RWPE2 (cell line): ENCODE measurements at regions not wholly inside any gene's neighbourhood (a gene's known extent, or its start where the extent isn't known, plus 50 kb on each side); places are given as distances from the start of the nearest gene placed in this dataset.
"Not testable (repeated sequence)": the region's sequence is repeated elsewhere in the genome, so short reads cannot be mapped to it uniquely, and the experiment has no call there.

Experiments used
- ATAC-seq: fragments of 200-7000 bp; cut with Tn5 transposase; 3 replicates; pipeline ENCODE4 v1.9.1; 2021; ENCODE audit warnings: low read depth
- DNase-seq: peaks from one replicate; pipeline ENCODE4 v3.0.0-alpha.2; 2020; ENCODE audit warnings: low spot score
- H3K27ac ChIP-seq: fragments of 450-650 bp; 2 replicates; pipeline ENCODE4 v1.5.1; 2017; ENCODE audit warnings: mild to moderate bottlenecking; ENCODE audit not compliant: poor library complexity, severe bottlenecking
- H3K27me3 ChIP-seq: fragments of 250-450 bp; sonication (Bioruptor Pico); 2 replicates; pipeline ENCODE4 v1.5.1; 2021; ENCODE audit warnings: mild to moderate bottlenecking, moderate library complexity; ENCODE audit not compliant: insufficient read depth, poor library complexity, severe bottlenecking
- H3K36me3 ChIP-seq: fragments of 250-450 bp; sonication (Bioruptor Pico); 2 replicates; pipeline ENCODE4 v1.5.1; 2020; ENCODE audit warnings: low read depth, mild to moderate bottlenecking, moderate library complexity
- H3K4me1 ChIP-seq: fragments of 250-450 bp; sonication (Bioruptor Pico); 2 replicates; pipeline ENCODE4 v1.5.1; 2021; ENCODE audit warnings: mild to moderate bottlenecking, moderate library complexity; ENCODE audit not compliant: insufficient read depth, poor library complexity, severe bottlenecking
- H3K4me3 ChIP-seq: fragments of 250-450 bp; sonication (Bioruptor Pico); 2 replicates; pipeline ENCODE4 v1.5.1; 2021; ENCODE audit warnings: mild to moderate bottlenecking, moderate library complexity; ENCODE audit not compliant: severe bottlenecking
- H3K9me3 ChIP-seq: fragments of 250-450 bp; sonication (Bioruptor Pico); 2 replicates; pipeline ENCODE4 v1.5.1; 2021; ENCODE audit warnings: mild to moderate bottlenecking, moderate library complexity; ENCODE audit not compliant: severe bottlenecking

GRCh38 chr2:89106369-89107019, 415.0 kb downstream of the RPIA start:
- H3K9me3 ChIP-seq, H3K4me3 ChIP-seq, H3K36me3 ChIP-seq, ATAC-seq, H3K27ac ChIP-seq, H3K27me3 ChIP-seq, DNase-seq, H3K4me1 ChIP-seq: not testable (repeated sequence)

GRCh38 chr2:89112434-89112833, 421.0 kb downstream of the RPIA start:
- not testable (repeated sequence) for DNase-seq, H3K27ac ChIP-seq, H3K27me3 ChIP-seq, H3K36me3 ChIP-seq, H3K4me3 ChIP-seq, ATAC-seq, H3K4me1 ChIP-seq, H3K9me3 ChIP-seq

GRCh38 chr2:89113286-89113685, 421.8 kb downstream of the RPIA start:
- not testable (repeated sequence) for H3K4me3 ChIP-seq, DNase-seq, H3K9me3 ChIP-seq, H3K27ac ChIP-seq, H3K36me3 ChIP-seq, H3K4me1 ChIP-seq, ATAC-seq, H3K27me3 ChIP-seq

- DNase-seq, ATAC-seq, H3K27ac ChIP-seq, H3K4me3 ChIP-seq, H3K36me3 ChIP-seq, H3K9me3 ChIP-seq, H3K27me3 ChIP-seq, H3K4me1 ChIP-seq: not testable (repeated sequence)
These were observed 438.0 kb downstream of the RPIA start for GRCh38 chr2:89129440-89129839.

- not testable (repeated sequence) for H3K27ac ChIP-seq, ATAC-seq, H3K36me3 ChIP-seq, H3K4me3 ChIP-seq, H3K9me3 ChIP-seq, H3K4me1 ChIP-seq, DNase-seq, H3K27me3 ChIP-seq
These were observed 439.3 kb downstream of the RPIA start for GRCh38 chr2:89130665-89131308.

GRCh38 chr2:89142959-89143358, 451.5 kb downstream of the RPIA start:
- H3K4me1 ChIP-seq, H3K27ac ChIP-seq, ATAC-seq, H3K36me3 ChIP-seq, DNase-seq, H3K27me3 ChIP-seq, H3K4me3 ChIP-seq, H3K9me3 ChIP-seq: not testable (repeated sequence)

- not testable (repeated sequence) for H3K27me3 ChIP-seq, H3K4me1 ChIP-seq, H3K27ac ChIP-seq, H3K36me3 ChIP-seq, DNase-seq, H3K9me3 ChIP-seq, H3K4me3 ChIP-seq, ATAC-seq
These were observed 453.9 kb downstream of the RPIA start for GRCh38 chr2:89145342-89145741.

- DNase-seq, ATAC-seq, H3K4me3 ChIP-seq, H3K27ac ChIP-seq, H3K4me1 ChIP-seq, H3K36me3 ChIP-seq, H3K27me3 ChIP-seq, H3K9me3 ChIP-seq: not testable (repeated sequence)
These were observed 456.8 kb downstream of the RPIA start for GRCh38 chr2:89148256-89148655.

GRCh38 chr2:89151699-89152098, 460.2 kb downstream of the RPIA start:
- not testable (repeated sequence) for H3K4me1 ChIP-seq, DNase-seq, ATAC-seq, H3K27me3 ChIP-seq, H3K9me3 ChIP-seq, H3K36me3 ChIP-seq, H3K4me3 ChIP-seq, H3K27ac ChIP-seq

- not testable (repeated sequence) for H3K27ac ChIP-seq, H3K4me3 ChIP-seq, DNase-seq, H3K36me3 ChIP-seq, ATAC-seq, H3K4me1 ChIP-seq, H3K27me3 ChIP-seq, H3K9me3 ChIP-seq
These were observed 461.0 kb downstream of the RPIA start for GRCh38 chr2:89152501-89152900.

GRCh38 chr2:89153210-89153609, 461.7 kb downstream of the RPIA start:
- H3K9me3 ChIP-seq, result not testable (repeated sequence)

More at GRCh38 chr2:89153210-89153609, 461.7 kb downstream of the RPIA start:
- not testable (repeated sequence) for H3K4me3 ChIP-seq, H3K4me1 ChIP-seq, H3K27ac ChIP-seq, DNase-seq, H3K27me3 ChIP-seq, H3K36me3 ChIP-seq
- peak; percentile 19; the same call in 1 of the 3 replicates for ATAC-seq
